Endothelial cell of umbilical vein (primary cell): ENCODE measurements at regions not wholly inside any gene's neighbourhood (a gene's known extent, or its start where the extent isn't known, plus 50 kb on each side); places are given as distances from the start of the nearest gene placed in this dataset.

Experiments
- CTCF ChIP-seq, 2 donors: IDR thresholded peaks; 1 replicate in 1 of 2; 2 replicates in 1 of 2; pipeline ENCODE4 v1.5.1; 2011; ENCODE audit warnings: low read length in 2 of 2, mild to moderate bottlenecking in 2 of 2, moderate library complexity in 2 of 2, control low read depth in 1 of 2, inconsistent platforms in 1 of 2, low read depth in 1 of 2; ENCODE audit not compliant: insufficient read depth in 1 of 2; ENCODE audit errors: extremely low read depth in 1 of 2
- FOS ChIP-seq: IDR thresholded peaks from 2 replicates; pipeline ENCODE4 v1.6.1; 2011; ENCODE audit warnings: mild to moderate bottlenecking, low read length, moderate library complexity, borderline replicate concordance; ENCODE audit not compliant: insufficient read depth
- MAX ChIP-seq: IDR thresholded peaks from 2 replicates; pipeline ENCODE4 v1.6.1; 2011; ENCODE audit not compliant: insufficient read depth, insufficient read length
- MYC ChIP-seq: IDR thresholded peaks from one replicate; pipeline ENCODE4 v1.6.1; 2011; ENCODE audit warnings: mild to moderate bottlenecking, low read depth, low read length
- POLR2A ChIP-seq: IDR thresholded peaks from 2 replicates; pipeline ENCODE4 v1.6.1; 2012; ENCODE audit warnings: low read depth, mild to moderate bottlenecking, control low read depth, low read length

GRCh38 chr5:97635553-97635952 is 452.5 kb upstream of the RIOK2 start:
- no peak for TF ChIP-seq CTCF (IDR thresholded peaks at IDR 0.05; ENCODE audit: extremely low read depth in 1 of 2, insufficient read depth in 1 of 2, low read depth in 1 of 2, low read length in 2 of 2)
- TF ChIP-seq POLR2A, result no peak
- TF ChIP-seq MYC, result no peak
- TF ChIP-seq MAX, result no peak
- no peak for TF ChIP-seq FOS
